Rectal smooth muscle tissue (tissue), 1 donor: ENCODE measurements at regions not wholly inside any gene's neighbourhood (a gene's known extent, or its start where the extent isn't known, plus 50 kb on each side); places are given as distances from the start of the nearest gene placed in this dataset.

Experiments
- H3K27ac ChIP-seq: one replicate; pipeline ENCODE4 v1.7.0; 2013; ENCODE audit warnings: low read depth, low read length, inconsistent platforms
- H3K27me3 ChIP-seq: one replicate; pipeline ENCODE4 v1.7.0; 2013; ENCODE audit warnings: low read length; ENCODE audit not compliant: control insufficient read depth, insufficient read depth
- H3K36me3 ChIP-seq: one replicate; pipeline ENCODE4 v1.7.0; 2013; ENCODE audit warnings: low read length; ENCODE audit not compliant: control insufficient read depth, insufficient read depth
- H3K4me1 ChIP-seq: one replicate; pipeline ENCODE4 v1.7.0; 2013; ENCODE audit warnings: low read length; ENCODE audit not compliant: control insufficient read depth, insufficient read depth
- H3K4me3 ChIP-seq: one replicate; pipeline ENCODE4 v1.7.0; 2013; ENCODE audit warnings: low read length
- H3K9ac ChIP-seq: one replicate; pipeline ENCODE4 v1.7.0; 2013; ENCODE audit warnings: low read length

GRCh38 chr13:109436055-109436622, 350.2 kb downstream of the IRS2 start:
- Histone ChIP-seq H3K27ac (no peak overlapping the region), H3K9ac (no peak overlapping the region), H3K36me3 (no peaks in the 10 kb centered on the region), H3K4me1 (no peaks in the 10 kb centered on the region), H3K4me3 (no peak overlapping the region), H3K27me3 (no peaks in the 10 kb centered on the region)

DNA sequence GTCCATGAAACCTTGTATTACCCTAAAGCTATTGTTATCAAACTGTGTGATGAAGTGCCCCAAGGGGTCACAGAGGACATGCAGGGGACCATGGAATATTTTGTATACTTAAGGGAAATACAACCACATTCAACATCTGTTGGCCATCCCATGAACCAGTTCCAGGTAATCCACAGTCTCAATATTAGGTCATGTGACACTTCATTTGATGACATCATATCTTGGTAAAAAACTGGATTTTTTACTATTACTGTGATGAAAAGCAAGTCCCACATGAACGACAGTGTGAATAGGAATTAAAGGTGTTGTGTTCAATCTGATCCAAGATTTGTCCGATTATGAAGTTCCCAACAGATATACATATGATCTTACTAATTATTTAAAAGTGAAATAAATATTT, 355.2 kb downstream of the IRS2 start:
- Histone ChIP-seq H3K9ac (no peak overlapping the region), H3K4me1 (no peaks in the 10 kb centered on the region), H3K27ac (no peak overlapping the region), H3K4me3 (no peak overlapping the region), H3K36me3 (no peaks in the 10 kb centered on the region), H3K27me3 (no peaks in the 10 kb centered on the region)

GRCh38 chr13:109428146-109428545, 358.2 kb downstream of the IRS2 start:
- H3K4me3 ChIP-seq = no peak overlapping the region

DNA sequence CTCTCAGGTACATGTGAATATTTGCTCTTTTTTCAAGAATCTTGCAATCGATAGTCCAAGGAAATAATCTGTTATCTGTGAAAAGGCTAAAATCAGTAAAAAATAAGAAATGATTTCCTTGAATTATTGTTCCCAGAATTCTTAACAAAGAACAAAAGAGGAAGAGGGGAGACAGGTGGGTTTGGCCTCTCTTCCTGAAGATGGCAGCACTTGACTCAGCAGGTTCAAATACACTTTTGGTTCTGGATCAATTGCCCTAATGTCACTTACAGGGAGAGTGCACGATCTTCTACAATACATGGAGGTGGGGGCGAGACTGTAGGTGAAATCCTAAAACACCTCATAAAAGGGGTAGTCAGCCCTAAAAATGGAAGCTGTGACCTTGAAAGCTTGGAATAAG, 358.7 kb downstream of the IRS2 start:
- Histone ChIP-seq H3K36me3 (no peaks in the 10 kb centered on the region), H3K4me3 (no peak overlapping the region), H3K9ac (no peak overlapping the region), H3K4me1 (no peaks in the 10 kb centered on the region), H3K27me3 (no peaks in the 10 kb centered on the region), H3K27ac (no peak overlapping the region)

More at GRCh38 chr13:109428146-109428545, 358.2 kb downstream of the IRS2 start:
- Histone ChIP-seq H3K36me3 (no peaks in the 10 kb centered on the region), H3K27me3 (no peaks in the 10 kb centered on the region), H3K4me1 (no peaks in the 10 kb centered on the region), H3K27ac (no peak overlapping the region), H3K9ac (no peak overlapping the region)

DNA sequence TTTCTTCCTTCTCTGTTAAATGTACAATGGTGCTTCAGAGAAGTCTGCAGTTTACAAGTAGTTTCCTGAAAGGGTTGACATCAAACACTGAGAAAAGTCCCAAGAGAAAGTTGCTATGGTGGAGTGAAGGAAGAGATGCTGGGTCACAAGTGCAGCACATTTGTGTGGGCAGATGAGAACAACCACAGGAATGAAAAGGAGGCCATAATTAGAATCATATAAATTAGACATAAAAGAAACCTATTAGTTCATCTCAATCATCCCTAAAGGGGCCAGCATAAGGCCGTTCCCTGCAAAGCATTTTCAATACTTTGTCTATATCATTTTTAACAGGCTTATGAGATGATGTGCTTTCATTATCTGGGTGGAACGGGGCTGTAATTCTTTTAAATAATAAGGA, 359.2 kb downstream of the IRS2 start:
- H3K36me3 ChIP-seq = no peaks in the 10 kb centered on the region
- no peaks in the 10 kb centered on the region for H3K27me3 ChIP-seq
- no peak overlapping the region for H3K27ac ChIP-seq
- no peaks in the 10 kb centered on the region for H3K4me1 ChIP-seq
- no peak overlapping the region for H3K4me3 ChIP-seq
- H3K9ac ChIP-seq = no peak overlapping the region

- Histone ChIP-seq H3K4me1 (no peaks in the 10 kb centered on the region), H3K9ac (no peak overlapping the region), H3K36me3 (no peaks in the 10 kb centered on the region), H3K27ac (no peak overlapping the region), H3K4me3 (no peak overlapping the region), H3K27me3 (no peaks in the 10 kb centered on the region)
Measured at GRCh38 chr13:109426690-109426990, 359.7 kb downstream of the IRS2 start.

DNA sequence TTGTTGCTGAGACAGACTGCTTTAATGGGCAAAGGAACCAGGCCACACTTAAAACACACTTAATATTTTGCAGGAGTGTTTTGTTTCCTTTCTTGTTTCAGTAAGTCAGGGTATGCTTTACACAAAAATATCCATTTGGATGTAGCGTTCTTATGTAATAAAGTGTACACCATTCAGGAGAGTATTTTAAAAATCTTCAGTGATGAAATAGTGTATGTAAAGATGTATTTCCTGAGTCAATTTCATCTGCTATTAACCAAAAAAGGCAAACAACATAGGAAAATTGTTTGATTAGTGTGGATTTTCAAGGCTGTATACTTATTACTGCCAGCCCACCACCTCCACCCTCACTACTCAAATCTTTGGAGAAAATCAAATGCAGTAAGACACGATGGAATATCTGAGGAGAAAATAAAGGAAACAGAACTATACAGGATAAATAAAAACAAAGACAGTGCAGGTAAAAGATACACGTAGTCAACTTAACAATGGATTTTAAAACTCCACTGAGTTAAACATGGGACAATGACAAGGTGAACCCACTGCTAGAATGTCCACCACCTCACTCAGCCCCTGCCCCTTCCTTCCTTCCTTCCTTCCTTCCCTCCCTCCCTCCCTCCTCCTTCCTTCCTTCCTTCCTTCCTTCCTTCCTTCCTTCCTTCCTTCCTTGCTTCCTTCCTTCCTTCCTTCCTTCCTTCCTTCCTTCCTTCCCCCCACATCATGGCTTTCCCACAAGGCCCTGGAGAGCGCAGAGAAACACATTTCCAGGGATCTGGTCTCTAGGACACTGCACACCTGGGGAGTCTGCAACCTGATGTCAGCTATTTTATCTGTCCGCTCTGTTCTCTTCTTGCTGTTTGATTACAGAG, 360.3 kb downstream of the IRS2 start:
- no peak overlapping the region for H3K9ac ChIP-seq

DNA sequence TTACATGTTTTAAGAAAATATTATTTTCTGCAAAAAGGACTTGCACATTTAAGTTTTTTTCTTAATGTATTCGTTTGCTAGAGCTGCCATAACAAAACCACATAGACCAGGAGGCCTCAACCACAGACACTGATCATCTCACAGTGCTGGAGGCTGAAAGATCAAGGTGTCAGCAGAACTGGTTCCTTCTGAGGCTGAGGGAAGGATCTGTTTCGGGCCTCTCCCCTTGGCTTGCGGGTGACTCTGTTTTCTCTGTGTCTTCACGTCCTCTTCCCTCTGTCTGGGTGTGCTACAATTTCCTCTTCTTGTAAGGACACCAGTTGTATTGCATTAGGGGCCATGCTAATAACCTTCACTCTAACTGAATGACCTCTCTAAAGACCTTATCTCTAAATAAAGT, 364.2 kb downstream of the IRS2 start:
- no peaks in the 10 kb centered on the region for H3K36me3 ChIP-seq
- H3K27ac ChIP-seq = no peak overlapping the region
- H3K4me1 ChIP-seq = no peaks in the 10 kb centered on the region
- no peak overlapping the region for H3K4me3 ChIP-seq
- no peak overlapping the region for H3K9ac ChIP-seq
- H3K27me3 ChIP-seq = no peaks in the 10 kb centered on the region

More for the DNA sequence above, 360.3 kb downstream of the IRS2 start:
- Histone ChIP-seq H3K4me1 (no peaks in the 10 kb centered on the region), H3K27me3 (no peaks in the 10 kb centered on the region), H3K27ac (no peak overlapping the region), H3K36me3 (no peaks in the 10 kb centered on the region), H3K4me3 (no peak overlapping the region)

- no peaks in the 10 kb centered on the region for H3K4me1 ChIP-seq
- no peaks in the 10 kb centered on the region for H3K36me3 ChIP-seq
- no peak overlapping the region for H3K4me3 ChIP-seq
- no peak overlapping the region for H3K9ac ChIP-seq
- H3K27ac ChIP-seq = no peak overlapping the region
- no peaks in the 10 kb centered on the region for H3K27me3 ChIP-seq
Measured at GRCh38 chr13:109419896-109420295, 366.5 kb downstream of the IRS2 start.

- Histone ChIP-seq H3K4me1 (no peaks in the 10 kb centered on the region), H3K27me3 (no peaks in the 10 kb centered on the region), H3K9ac (no peak overlapping the region), H3K4me3 (no peak overlapping the region), H3K27ac (no peak overlapping the region), H3K36me3 (no peaks in the 10 kb centered on the region)
Measured at GRCh38 chr13:109418111-109418510, 368.3 kb downstream of the IRS2 start.

DNA sequence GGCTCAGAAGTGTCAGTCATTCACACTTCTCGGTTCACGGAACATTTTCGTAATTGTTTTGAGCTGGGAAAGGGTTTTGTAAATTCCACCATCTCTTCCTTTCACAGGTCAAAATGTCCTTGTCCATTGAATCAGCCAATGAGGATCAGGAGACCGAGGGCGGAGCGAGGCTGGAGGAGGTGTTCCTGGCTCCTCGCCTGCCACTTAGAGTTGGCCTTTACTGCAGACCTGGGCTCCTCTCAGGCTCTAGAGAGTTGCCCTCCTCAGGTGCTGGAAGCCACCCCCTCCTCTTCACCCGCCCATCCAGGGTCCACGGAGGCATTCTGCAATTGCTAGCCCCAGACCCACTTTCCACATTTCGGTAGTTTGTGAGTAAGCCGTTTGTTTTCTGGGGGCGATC, 370.4 kb downstream of the IRS2 start:
- Histone ChIP-seq H3K27ac (no peak overlapping the region), H3K36me3 (no peaks in the 10 kb centered on the region), H3K27me3 (no peaks in the 10 kb centered on the region), H3K4me3 (no peak overlapping the region), H3K4me1 (no peaks in the 10 kb centered on the region), H3K9ac (no peak overlapping the region)

- Histone ChIP-seq H3K4me3 (no peak overlapping the region), H3K27me3 (no peaks in the 10 kb centered on the region), H3K9ac (no peak overlapping the region), H3K27ac (no peak overlapping the region), H3K4me1 (no peaks in the 10 kb centered on the region), H3K36me3 (no peaks in the 10 kb centered on the region)
Measured at GRCh38 chr13:109415057-109415456, 371.3 kb downstream of the IRS2 start.

- Histone ChIP-seq H3K27ac (no peak overlapping the region), H3K9ac (no peak overlapping the region), H3K4me3 (no peak overlapping the region)
Measured at GRCh38 chr13:109412283-109412901, 374.0 kb downstream of the IRS2 start.

More at GRCh38 chr13:109412283-109412901, 374.0 kb downstream of the IRS2 start:
- no peaks in the 10 kb centered on the region for H3K27me3 ChIP-seq
- no peaks in the 10 kb centered on the region for H3K4me1 ChIP-seq
- no peaks in the 10 kb centered on the region for H3K36me3 ChIP-seq
